Heart right ventricle (tissue), 16 donors: ENCODE measurements at regions not wholly inside any gene's neighbourhood (a gene's known extent, or its start where the extent isn't known, plus 50 kb on each side); places are given as distances from the start of the nearest gene placed in this dataset.

Source experiments
- ATAC-seq, 8 donors: fragments of 200-7000 bp; cut with Tn5 transposase; one replicate each; pipeline ENCODE4 v1.9.1; 2020; ENCODE audit warnings: mild to moderate bottlenecking in 8 of 8, moderate library complexity in 8 of 8, moderate number of reproducible peaks in 1 of 8
- DNase-seq, 2 donors: peaks; one replicate each; pipeline ENCODE4 v3.0.0-alpha.2; 2020
- H3K27ac ChIP-seq, 10 donors: fragments of 200-600 bp; sonication (generic) in 2 of 10; one replicate each; pipeline versions ENCODE4 v1.5.0 to v1.8.0; 2020 to 2022; ENCODE audit warnings: mild to moderate bottlenecking in 3 of 10
- H3K27me3 ChIP-seq, 7 donors: fragments of 200-600 bp; one replicate each; pipeline ENCODE4 v1.8.0; 2021 to 2022; ENCODE audit warnings: mild to moderate bottlenecking in 2 of 7
- H3K36me3 ChIP-seq, 9 donors: fragments of 200-600 bp; sonication (generic) in 1 of 9; one replicate each; pipeline versions ENCODE4 v1.5.0 to v1.8.0; 2020 to 2022; ENCODE audit warnings: mild to moderate bottlenecking in 2 of 9
- H3K4me1 ChIP-seq, 9 donors: fragments of 200-600 bp; sonication (generic) in 1 of 9; one replicate each; pipeline versions ENCODE4 v1.5.0 to v1.8.0; 2020 to 2022; ENCODE audit warnings: mild to moderate bottlenecking in 4 of 9
- H3K4me3 ChIP-seq, 10 donors: fragments of 200-600 bp; sonication (generic) in 2 of 10; one replicate each; pipeline versions ENCODE4 v1.5.0 to v1.8.0; 2020 to 2022; ENCODE audit warnings: mild to moderate bottlenecking in 7 of 10, moderate library complexity in 2 of 10
- H3K9me3 ChIP-seq, 11 donors: fragments of 200-600 bp in 10 of 11; sonication (generic) in 2 of 11; one replicate each; pipeline versions ENCODE4 v1.5.0 to v1.8.0; 2013 to 2022; ENCODE audit warnings: mild to moderate bottlenecking in 2 of 11, control low read depth in 1 of 11, moderate library complexity in 1 of 11
- WGBS, 2 donors: extraction: QIAGEN DNeasy Blood & Tissue Kit; methylation state at CpG; one replicate each; pipeline ENCODE4 v1.1.7; 2013; ENCODE audit warnings: inconsistent platforms in 1 of 2; 5-methylcytosine and 5-hydroxymethylcytosine counted together
- intact Hi-C, 10 donors: fragments of 100-400 bp; cut with DNase I; formaldehyde crosslinking; loops; one replicate each; pipeline versions ENCODE4 v1.11.1 to v1.14.2; 2022
- TF ChIP-seq, protein P1 (sequence below), 9 donors: fragments of 200-600 bp; sonication (generic) in 2 of 9; IDR thresholded peaks; one replicate each; pipeline versions ENCODE4 v1.5.0 to v1.8.0; 2021 to 2022; ENCODE audit warnings: antibody characterized with exemption in 9 of 9, mild to moderate bottlenecking in 5 of 9, moderate library complexity in 1 of 9
- donor health status: Arrhythmogenic right ventricular cardiomyopathy.
- donor health status: ischemic (EF 13 %, LVEDD 7.1; RV severe dilation, severe dysfunction).
- donor health status: healthy with polysubstance abuse.
- donor health status: DM: no; HTN: yes; CAD: no.
- donor health status: DM: no; HTN: no; CAD: no.
- donor health status: ischemic (EF 25% LVEDD 6.9; RV normal size, moderate dysfunction).
- donor health status: ischemic (EF 25% LVEDD 5.7; RV mildly dilated, moderate dysfunction).
- donor health status: healthy.
- donor health status: DM: yes; HTN: yes; CAD: no.
- donor health status: Ischemic cardiomyopathy.
- donor health status: ischemic (EF 35%, LVEDD 5.7; RV mildly dilated, moderate dysfunction).
- donor health status: nonischemic (EF 11% LVEDD 7.7; RV severe dilation, severe dysfunction).
- donor health status: DM: yes; HTN: yes; CAD: no.
- donor health status: PGD.
- donor health status: ischemic (EF 29% LVEDD 5.4; RV normal size, mild dysfunction).
- donor health status: nonischemic (EF 23%, LVEDD 6.1; RV moderate dilation, normal function).

DNA sequence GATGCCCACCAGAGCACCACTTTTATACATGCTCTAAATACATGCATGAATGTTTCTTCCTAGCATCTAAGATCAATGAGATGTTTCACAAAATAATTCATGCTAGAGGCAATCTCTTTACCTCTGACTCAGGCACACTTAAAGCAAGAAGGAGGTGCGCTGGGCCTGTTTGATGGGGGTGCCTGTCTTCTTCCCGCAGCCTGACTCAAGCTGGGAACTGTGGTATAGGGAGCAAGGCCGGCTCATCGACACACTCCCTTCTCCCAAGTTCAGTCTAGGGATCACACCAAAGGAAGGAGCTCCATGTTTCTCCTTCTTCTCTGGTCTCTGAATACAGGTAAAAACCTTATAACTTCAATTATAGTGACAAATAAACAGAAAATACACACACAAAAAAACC is 333.8 kb upstream of the MAD2L1 start:
- Histone ChIP-seq H3K36me3 (no peaks in the 10 kb centered on the region), H3K9me3 (no peaks in the 10 kb centered on the region), H3K4me3 (no peak overlapping the region), H3K27ac (no peak overlapping the region), H3K4me1 (no peaks in the 10 kb centered on the region), H3K27me3 (no peaks in the 10 kb centered on the region)
- ATAC-seq (no peak), DNase-seq (no peak)
- intact Hi-C loops: loop anchor here in 1 of 10 donors (5.0 kb wide), 1 partner anchor 167 kb away; no protein-coding TSS in a partner anchor
- WGBS, 2 donors: 86 to 90% methylated on average over 4 of the region's 4 CpGs
- TF ChIP-seq, protein P1, sequence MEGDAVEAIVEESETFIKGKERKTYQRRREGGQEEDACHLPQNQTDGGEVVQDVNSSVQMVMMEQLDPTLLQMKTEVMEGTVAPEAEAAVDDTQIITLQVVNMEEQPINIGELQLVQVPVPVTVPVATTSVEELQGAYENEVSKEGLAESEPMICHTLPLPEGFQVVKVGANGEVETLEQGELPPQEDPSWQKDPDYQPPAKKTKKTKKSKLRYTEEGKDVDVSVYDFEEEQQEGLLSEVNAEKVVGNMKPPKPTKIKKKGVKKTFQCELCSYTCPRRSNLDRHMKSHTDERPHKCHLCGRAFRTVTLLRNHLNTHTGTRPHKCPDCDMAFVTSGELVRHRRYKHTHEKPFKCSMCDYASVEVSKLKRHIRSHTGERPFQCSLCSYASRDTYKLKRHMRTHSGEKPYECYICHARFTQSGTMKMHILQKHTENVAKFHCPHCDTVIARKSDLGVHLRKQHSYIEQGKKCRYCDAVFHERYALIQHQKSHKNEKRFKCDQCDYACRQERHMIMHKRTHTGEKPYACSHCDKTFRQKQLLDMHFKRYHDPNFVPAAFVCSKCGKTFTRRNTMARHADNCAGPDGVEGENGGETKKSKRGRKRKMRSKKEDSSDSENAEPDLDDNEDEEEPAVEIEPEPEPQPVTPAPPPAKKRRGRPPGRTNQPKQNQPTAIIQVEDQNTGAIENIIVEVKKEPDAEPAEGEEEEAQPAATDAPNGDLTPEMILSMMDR (IDR thresholded peaks at IDR 0.05): no peak

DNA sequence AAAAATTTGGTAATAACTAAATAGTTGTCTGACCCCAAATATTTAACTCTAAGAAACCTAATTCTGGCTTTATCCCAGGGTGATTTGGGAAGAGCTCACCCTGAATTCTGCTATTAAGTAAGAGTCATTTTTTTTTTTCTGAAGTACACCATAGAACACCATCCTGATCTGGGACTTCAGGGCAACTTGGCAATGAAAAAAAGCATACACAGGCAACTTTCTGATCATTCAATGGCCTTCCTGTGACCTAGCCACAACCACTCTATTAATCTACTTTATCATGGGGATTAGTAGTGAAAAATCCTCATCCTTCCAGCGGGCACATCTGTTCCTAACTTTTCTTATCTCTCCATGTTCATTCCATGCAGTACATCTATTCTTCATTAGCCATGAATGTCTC is 333.2 kb upstream of the MAD2L1 start:
- no peaks in the 10 kb centered on the region for H3K9me3 ChIP-seq
- H3K27me3 ChIP-seq: no peaks in the 10 kb centered on the region
- TF ChIP-seq, protein P1 (IDR thresholded peaks at IDR 0.05): no peak
- no peaks in the 10 kb centered on the region for H3K4me1 ChIP-seq
- no peak overlapping the region for H3K4me3 ChIP-seq
- intact Hi-C loops: loop anchor here in 1 of 10 donors (5.0 kb wide), 1 partner anchor 167 kb away; no protein-coding TSS in a partner anchor
- ATAC-seq: no peak
- 66 to 67% methylated on average over 1 of the region's 1 CpG for WGBS, 2 donors
- H3K36me3 ChIP-seq: no peaks in the 10 kb centered on the region
- no peak for DNase-seq
- H3K27ac ChIP-seq: no peak overlapping the region

- DNase-seq: no peak
- intact Hi-C loops: no loop called here
- WGBS, 2 donors: 80 to 89% methylated on average over 3 of the region's 3 CpGs
Observed at GRCh38 chr4:120395746-120396145, 329.1 kb upstream of the MAD2L1 start.

GRCh38 chr4:120355881-120356280 is 289.2 kb upstream of the MAD2L1 start:
- intact Hi-C loops: no loop called here
- Histone ChIP-seq H3K36me3 (no peaks in the 10 kb centered on the region), H3K27ac (no peak overlapping the region), H3K4me3 (no peak overlapping the region), H3K9me3 (peaks cover 0 to 5% (median 0%) of the 10 kb centered on the region in 11 donors), H3K27me3 (no peaks in the 10 kb centered on the region), H3K4me1 (no peaks in the 10 kb centered on the region)
- DNase-seq (no peak), ATAC-seq (no peak)
- TF ChIP-seq, protein P1 (IDR thresholded peaks at IDR 0.05): no peak

More at GRCh38 chr4:120395746-120396145, 329.1 kb upstream of the MAD2L1 start:
- Histone ChIP-seq H3K36me3 (no peaks in the 10 kb centered on the region), H3K9me3 (no peaks in the 10 kb centered on the region), H3K4me3 (no peak overlapping the region), H3K27me3 (no peaks in the 10 kb centered on the region), H3K4me1 (no peaks in the 10 kb centered on the region), H3K27ac (no peak overlapping the region)
- no peak for ATAC-seq
- TF ChIP-seq, protein P1 (IDR thresholded peaks at IDR 0.05): no peak
